Endodermal cell (in vitro differentiated cells): ENCODE measurements at regions not wholly inside any gene's neighbourhood (a gene's known extent, or its start where the extent isn't known, plus 50 kb on each side); places are given as distances from the start of the nearest gene placed in this dataset.

Experiments
- DNase-seq: peaks from one replicate; pipeline ENCODE4 v3.0.0-alpha.2; 2017
- H3K27ac ChIP-seq: 2 replicates; pipeline ENCODE4 v1.5.1; 2013; ENCODE audit warnings: mild to moderate bottlenecking, low read depth, low read length, moderate library complexity
- H3K27me3 ChIP-seq: 2 replicates; pipeline ENCODE4 v1.6.1; 2013; ENCODE audit warnings: mild to moderate bottlenecking, low read length, moderate library complexity; ENCODE audit not compliant: insufficient read depth, control insufficient read depth, poor library complexity, severe bottlenecking
- H3K36me3 ChIP-seq: 2 replicates; pipeline ENCODE4 v1.7.0; 2013; ENCODE audit warnings: mild to moderate bottlenecking, low read length, moderate library complexity; ENCODE audit not compliant: control insufficient read depth, insufficient read depth
- H3K4me1 ChIP-seq: one replicate; pipeline ENCODE4 v1.7.0; 2013; ENCODE audit warnings: low read length; ENCODE audit not compliant: control insufficient read depth, insufficient read depth
- H3K4me3 ChIP-seq: 2 replicates; pipeline ENCODE4 v1.5.1; 2013; ENCODE audit warnings: mild to moderate bottlenecking, low read length, moderate library complexity
- H3K9ac ChIP-seq: 2 replicates; pipeline ENCODE4 v1.6.1; 2013; ENCODE audit warnings: mild to moderate bottlenecking, low read length, moderate library complexity; ENCODE audit not compliant: poor library complexity, severe bottlenecking; ENCODE audit errors: extremely low read depth
- H3K9me3 ChIP-seq: 2 replicates; pipeline ENCODE4 v1.6.1; 2013; ENCODE audit warnings: mild to moderate bottlenecking, low read length, moderate library complexity; ENCODE audit not compliant: control insufficient read depth
- H3K27ac Mint-ChIP-seq: 2 replicates; pipeline ENCODE4 v1.8.0; 2020; ENCODE audit warnings: mixed read lengths
- H3K27me3 Mint-ChIP-seq: 2 replicates; pipeline ENCODE4 v1.8.0; 2021; ENCODE audit warnings: mild to moderate bottlenecking, mixed read lengths; ENCODE audit not compliant: insufficient read depth
- H3K36me3 Mint-ChIP-seq: 2 replicates; pipeline ENCODE4 v1.8.0; 2020; ENCODE audit warnings: low read depth, mixed read lengths
- H3K4me1 Mint-ChIP-seq: 2 replicates; pipeline ENCODE4 v1.8.0; 2020; ENCODE audit warnings: mixed read lengths
- H3K4me3 Mint-ChIP-seq: 2 replicates; pipeline ENCODE4 v1.8.0; 2020; ENCODE audit warnings: mild to moderate bottlenecking, moderate library complexity, mixed read lengths
- H3K9me3 Mint-ChIP-seq: 2 replicates; pipeline ENCODE4 v1.8.0; 2020; ENCODE audit warnings: mild to moderate bottlenecking, mixed read lengths
- WGBS, 2 experiments: methylation state at CpG; one replicate each; pipeline versions ENCODE4 v1.1.5 to v1.1.7; 2013; ENCODE audit warnings: missing lambda C conversion rate in 2 of 2, mixed read lengths in 1 of 2; ENCODE audit not compliant: insufficient coverage in 1 of 2, insufficient read length in 1 of 2; 5-methylcytosine and 5-hydroxymethylcytosine counted together
- TF ChIP-seq, protein P1 (sequence below): fragments of 200-600 bp; sonication (generic); conservative IDR thresholded peaks from 2 replicates; pipeline ENCODE4 v1.5.0; 2021; ENCODE audit warnings: antibody characterized with exemption, mild to moderate bottlenecking

DNA sequence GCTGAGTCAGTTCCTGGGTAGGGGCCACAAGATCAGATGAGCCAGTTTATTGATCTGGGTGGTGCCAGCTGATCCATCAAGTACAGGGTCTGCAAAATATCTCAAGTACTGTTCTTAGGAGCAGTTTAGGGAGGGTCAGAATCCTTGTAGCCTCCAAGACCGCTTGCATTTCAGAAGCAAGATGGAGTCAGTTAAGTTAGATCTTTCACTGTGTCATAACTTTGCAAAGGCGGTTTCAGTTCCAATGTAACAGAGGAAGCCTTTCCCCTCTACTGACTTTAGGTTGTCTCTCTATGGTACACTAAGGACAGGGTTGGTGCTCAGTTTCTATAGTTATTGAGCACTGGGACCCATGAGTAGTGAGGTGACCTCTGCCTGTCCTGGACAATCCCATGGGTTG is 127.3 kb upstream of the WDR1 start:
- no peak overlapping the region for H3K4me3 Mint-ChIP-seq
- no peaks in the 10 kb centered on the region for H3K9me3 Mint-ChIP-seq

DNA sequence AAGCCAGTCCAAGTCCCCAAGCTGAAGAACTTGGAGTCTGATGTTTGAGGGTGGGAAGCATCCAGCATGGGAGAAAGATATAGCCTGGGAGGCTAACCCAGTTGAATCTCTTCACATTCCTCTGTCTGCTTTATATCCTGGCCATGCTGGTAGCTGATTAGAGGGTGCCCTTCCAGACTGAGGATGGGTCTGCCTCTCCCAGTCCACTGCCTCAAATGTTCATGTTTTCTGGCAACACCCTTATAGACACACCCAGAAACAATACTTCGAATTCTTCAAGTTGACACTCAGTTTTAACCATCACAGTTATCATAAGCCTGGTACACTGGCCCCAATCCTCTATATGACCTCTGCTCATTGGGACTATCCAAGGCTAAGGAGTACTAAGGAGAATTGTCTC is 124.1 kb upstream of the WDR1 start:
- no peaks in the 10 kb centered on the region for H3K9me3 Mint-ChIP-seq
- 0% methylated on average over 1 of the region's 1 CpG for WGBS, 2 experiments

More for the DNA sequence above, 127.3 kb upstream of the WDR1 start:
- TF ChIP-seq, protein P1, sequence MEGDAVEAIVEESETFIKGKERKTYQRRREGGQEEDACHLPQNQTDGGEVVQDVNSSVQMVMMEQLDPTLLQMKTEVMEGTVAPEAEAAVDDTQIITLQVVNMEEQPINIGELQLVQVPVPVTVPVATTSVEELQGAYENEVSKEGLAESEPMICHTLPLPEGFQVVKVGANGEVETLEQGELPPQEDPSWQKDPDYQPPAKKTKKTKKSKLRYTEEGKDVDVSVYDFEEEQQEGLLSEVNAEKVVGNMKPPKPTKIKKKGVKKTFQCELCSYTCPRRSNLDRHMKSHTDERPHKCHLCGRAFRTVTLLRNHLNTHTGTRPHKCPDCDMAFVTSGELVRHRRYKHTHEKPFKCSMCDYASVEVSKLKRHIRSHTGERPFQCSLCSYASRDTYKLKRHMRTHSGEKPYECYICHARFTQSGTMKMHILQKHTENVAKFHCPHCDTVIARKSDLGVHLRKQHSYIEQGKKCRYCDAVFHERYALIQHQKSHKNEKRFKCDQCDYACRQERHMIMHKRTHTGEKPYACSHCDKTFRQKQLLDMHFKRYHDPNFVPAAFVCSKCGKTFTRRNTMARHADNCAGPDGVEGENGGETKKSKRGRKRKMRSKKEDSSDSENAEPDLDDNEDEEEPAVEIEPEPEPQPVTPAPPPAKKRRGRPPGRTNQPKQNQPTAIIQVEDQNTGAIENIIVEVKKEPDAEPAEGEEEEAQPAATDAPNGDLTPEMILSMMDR = no peak
- Mint-ChIP-seq H3K4me1 (peaks cover 9% of the 10 kb centered on the region), H3K27ac (no peak overlapping the region), H3K27me3 (peaks cover 69% of the 10 kb centered on the region), H3K36me3 (no peaks in the 10 kb centered on the region)
- Histone ChIP-seq H3K9ac (no peak overlapping the region), H3K9me3 (no peaks in the 10 kb centered on the region), H3K27ac (no peak overlapping the region), H3K27me3 (peaks cover 40% of the 10 kb centered on the region), H3K36me3 (no peaks in the 10 kb centered on the region), H3K4me3 (no peak overlapping the region), H3K4me1 (peaks cover 7% of the 10 kb centered on the region)
- 88% methylated on average over 2 of the region's 2 CpGs for WGBS, 2 experiments
- DNase-seq = no peak

DNA sequence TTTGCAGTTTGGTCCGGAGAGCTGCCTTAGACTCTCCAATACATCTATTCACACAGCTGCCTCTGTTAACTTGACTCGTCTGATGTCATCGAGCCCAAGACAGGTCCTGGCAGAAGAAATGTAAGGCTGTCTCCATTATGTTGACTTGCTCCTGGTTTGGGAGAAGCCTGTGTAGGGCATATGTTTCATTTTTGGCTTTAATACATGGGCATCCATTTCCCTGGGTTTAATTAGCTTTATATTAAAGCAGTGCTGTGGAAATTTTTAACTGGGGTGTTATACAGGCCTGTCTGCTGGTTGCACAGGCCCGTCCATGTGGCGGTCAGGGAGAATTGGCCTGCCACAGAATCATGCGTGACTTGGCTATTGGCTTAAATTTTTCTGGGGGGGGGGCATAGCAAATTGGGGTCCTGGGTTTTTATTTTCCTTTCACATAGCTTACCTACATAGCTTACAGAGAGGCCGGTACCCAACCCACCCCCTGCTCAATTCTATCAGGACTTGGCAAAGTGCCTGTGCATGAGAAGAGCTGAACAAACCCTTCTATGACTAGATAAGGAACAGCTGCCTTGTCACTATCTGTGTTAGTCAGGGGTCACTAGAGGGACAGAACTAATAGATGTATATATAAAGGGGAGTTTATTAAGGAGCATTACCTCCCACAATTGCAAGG is 123.5 kb upstream of the WDR1 start:
- TF ChIP-seq, protein P1 = no peak
- peaks cover 9% of the 10 kb centered on the region for H3K4me1 Mint-ChIP-seq

More for the DNA sequence above, 124.1 kb upstream of the WDR1 start:
- DNase-seq = no peak
- no peak overlapping the region for H3K27ac ChIP-seq
- no peaks in the 10 kb centered on the region for H3K9me3 ChIP-seq
- peaks cover 9% of the 10 kb centered on the region for H3K4me1 Mint-ChIP-seq
- no peak overlapping the region for H3K4me3 Mint-ChIP-seq
- H3K9ac ChIP-seq = no peak overlapping the region
- peaks cover 26% of the 10 kb centered on the region for H3K27me3 ChIP-seq
- H3K4me1 ChIP-seq = peaks cover 7% of the 10 kb centered on the region
- TF ChIP-seq, protein P1 = no peak
- no peak overlapping the region for H3K27ac Mint-ChIP-seq
- no peaks in the 10 kb centered on the region for H3K36me3 ChIP-seq
- no peaks in the 10 kb centered on the region for H3K36me3 Mint-ChIP-seq
- no peak overlapping the region for H3K4me3 ChIP-seq
- H3K27me3 Mint-ChIP-seq = peaks cover 50% of the 10 kb centered on the region

More for the DNA sequence above, 123.5 kb upstream of the WDR1 start:
- no peak overlapping the region for H3K9ac ChIP-seq
- H3K27ac ChIP-seq = no peak overlapping the region
- Mint-ChIP-seq H3K36me3 (no peaks in the 10 kb centered on the region), H3K9me3 (no peaks in the 10 kb centered on the region), H3K4me3 (no peak overlapping the region), H3K27me3 (peaks cover 44% of the 10 kb centered on the region), H3K27ac (no peak overlapping the region)
- H3K36me3 ChIP-seq = no peaks in the 10 kb centered on the region
- 90% methylated on average over 2 to 7 of the region's 7 CpGs for WGBS, 2 experiments
- no peak for DNase-seq
- H3K4me1 ChIP-seq = peaks cover 7% of the 10 kb centered on the region
- peaks cover 20% of the 10 kb centered on the region for H3K27me3 ChIP-seq
- H3K4me3 ChIP-seq = no peak overlapping the region
- H3K9me3 ChIP-seq = no peaks in the 10 kb centered on the region
